NB4 (cell line): ENCODE measurements at regions not wholly inside any gene's neighbourhood (a gene's known extent, or its start where the extent isn't known, plus 50 kb on each side); places are given as distances from the start of the nearest gene placed in this dataset.

Source experiments
- DNase-seq: peaks from one replicate; pipeline ENCODE4 v3.0.0; 2010; ENCODE audit warnings: low read depth
- H3K4me3 ChIP-seq: one replicate; pipeline ENCODE4 v1.5.1; 2011; ENCODE audit warnings: mild to moderate bottlenecking, low read depth, low read length, moderate library complexity
- CTCF ChIP-seq: IDR thresholded peaks from one replicate; pipeline ENCODE4 v1.5.1; 2012; ENCODE audit warnings: low read depth, low read length
- MAX ChIP-seq: IDR thresholded peaks from 2 replicates; pipeline ENCODE4 v1.6.1; 2011; ENCODE audit warnings: low read depth, low read length
- MYC ChIP-seq: IDR thresholded peaks from 2 replicates; pipeline ENCODE4 v1.6.1; 2011; ENCODE audit warnings: low read depth, low read length
- POLR2A ChIP-seq: IDR thresholded peaks from 2 replicates; pipeline ENCODE4 v1.6.1; 2011; ENCODE audit warnings: mild to moderate bottlenecking; ENCODE audit not compliant: insufficient read length; ENCODE audit errors: extremely low read depth

- DNase-seq: no peak
- TF ChIP-seq POLR2A (no peak), CTCF (no peak), MYC (no peak), MAX (no peak)
- no peak overlapping the region for H3K4me3 ChIP-seq
Observed at GRCh38 chr12:92543359-92543758, 159.4 kb upstream of the PLEKHG7 start.

DNA sequence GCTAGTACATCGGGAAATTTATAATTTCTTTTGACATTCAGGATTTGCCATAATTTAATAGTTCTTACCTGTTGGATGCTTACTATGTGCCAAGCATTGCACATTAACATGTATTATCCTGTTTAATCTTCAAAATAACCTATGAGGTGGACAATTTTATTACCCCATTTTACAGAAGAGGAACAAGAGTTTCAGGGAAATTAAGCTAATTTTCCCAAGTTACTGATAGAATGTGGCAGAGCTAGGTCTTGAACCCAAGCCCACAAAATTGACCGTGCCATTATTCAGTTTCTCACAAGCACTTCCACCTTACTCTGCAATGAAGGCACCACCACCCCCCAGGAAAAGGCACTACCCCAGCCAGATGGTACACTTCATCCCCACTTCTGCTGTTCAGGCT is 161.1 kb upstream of the PLEKHG7 start:
- no peak for TF ChIP-seq MYC
- TF ChIP-seq POLR2A: no peak
- TF ChIP-seq MAX: no peak
- no peak for TF ChIP-seq CTCF
- no peak for DNase-seq
- H3K4me3 ChIP-seq: no peak overlapping the region

DNA sequence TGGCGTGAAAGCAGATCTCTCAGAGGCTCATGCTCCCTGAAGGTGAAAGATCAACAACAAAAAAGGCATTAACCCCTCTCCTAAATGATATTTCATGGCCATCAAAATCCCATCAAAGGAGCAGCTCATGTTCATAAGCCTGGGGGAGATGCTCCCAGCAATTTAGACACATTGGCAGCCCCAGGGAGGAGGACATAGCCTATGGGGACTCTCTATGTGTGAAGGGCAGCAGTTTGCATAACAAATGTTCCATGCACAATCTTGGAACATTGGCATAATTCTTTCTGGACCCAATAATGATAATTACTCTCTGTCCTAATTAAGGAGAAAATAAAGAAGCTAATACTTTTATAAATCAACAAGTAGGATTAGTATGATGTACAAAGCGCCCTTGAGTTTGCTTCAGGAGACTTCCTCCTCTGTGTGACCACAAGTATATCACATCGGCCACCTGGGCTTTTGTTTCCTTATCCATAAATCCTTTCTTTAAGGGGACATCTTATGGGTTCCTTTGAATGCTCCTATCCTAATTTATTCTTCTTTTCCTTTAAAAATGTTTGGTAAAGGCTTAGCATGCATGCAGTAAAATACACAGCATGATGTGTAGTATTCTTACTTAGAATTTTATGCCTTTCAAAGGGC is 161.9 kb upstream of the PLEKHG7 start:
- peak; percentile 63 for DNase-seq
- H3K4me3 ChIP-seq: no peak overlapping the region
- no peak for TF ChIP-seq CTCF
- no peak for TF ChIP-seq MYC
- TF ChIP-seq POLR2A: no peak
- no peak for TF ChIP-seq MAX

GRCh38 chr12:92539976-92540781 is 162.6 kb upstream of the PLEKHG7 start:
- DNase-seq: peak; percentile 88
- no peak for TF ChIP-seq POLR2A
- TF ChIP-seq MAX: peak; percentile 39
- no peak for TF ChIP-seq CTCF
- TF ChIP-seq MYC: 0 out of 2 replicates have a peak, but pooled peaks have one; percentile 25
- H3K4me3 ChIP-seq: no peak overlapping the region

- TF ChIP-seq MYC (peak; percentile 87), CTCF (no peak), POLR2A (no peak), MAX (peak; percentile 78; the same call in 1 of the 2 replicates)
- peak; percentile 98 for DNase-seq
- peak overlapping the region; percentile 0 for H3K4me3 ChIP-seq
Observed at GRCh38 chr12:92539110-92539749, 163.6 kb upstream of the PLEKHG7 start.
